Neural progenitor cell (in vitro differentiated cells): ENCODE measurements at regions not wholly inside any gene's neighbourhood (a gene's known extent, or its start where the extent isn't known, plus 50 kb on each side); places are given as distances from the start of the nearest gene placed in this dataset.

Experiments used
- CTCF ChIP-seq: fragments of 200-600 bp; sonication (generic); IDR thresholded peaks from 2 replicates; pipeline ENCODE4 v1.5.1; 2017; ENCODE audit warnings: antibody characterized with exemption, mild to moderate bottlenecking
- EZH2 ChIP-seq: fragments of 200-600 bp; sonication (generic); IDR thresholded peaks from 2 replicates; pipeline ENCODE4 v1.6.1; 2017; ENCODE audit warnings: antibody characterized with exemption, mild to moderate bottlenecking, moderate library complexity
- EZH2phosphoT487 ChIP-seq: fragments of 200-600 bp; sonication (generic); IDR thresholded peaks from 2 replicates; pipeline ENCODE4 v1.6.1; 2017; ENCODE audit warnings: antibody characterized with exemption

- no peak for TF ChIP-seq CTCF
- TF ChIP-seq EZH2, result no peak
- no peak for TF ChIP-seq EZH2phosphoT487
Measured at GRCh38 chr18:8965398-8965797, 137.1 kb upstream of the NDUFV2 start.
